IMR-90 (cell line): ENCODE measurements at regions not wholly inside any gene's neighbourhood (a gene's known extent, or its start where the extent isn't known, plus 50 kb on each side); places are given as distances from the start of the nearest gene placed in this dataset.
"Not testable (repeated sequence)": the region's sequence is repeated elsewhere in the genome, so short reads cannot be mapped to it uniquely, and the experiment has no call there.

Experiments used
- ATAC-seq: fragments of 200-7000 bp; cut with Tn5 transposase; 2 replicates; pipeline ENCODE4 v1.9.1; 2020; ENCODE audit warnings: low read depth, mild to moderate bottlenecking, moderate library complexity
- BruUV-seq: library from RNA; stranded (reverse); fragments of 400-500 nt; replicated peaks from 2 replicates; lab custom pipeline; 2021; lab: Mats Ljungman, UMichigan
- CTCF ChIA-PET: fragments of 300-600 bp; formaldehyde crosslinking; extraction: SDS; loops from one replicate; lab custom pipeline; 2021; ENCODE audit warnings: antibody characterized with exemption; lab: Yijun Ruan, JAX
- POLR2A ChIA-PET: fragments of 300-600 bp; sonication (Branson Sonifier 250); formaldehyde crosslinking; loops from one replicate; lab custom pipeline; 2022; ENCODE audit warnings: antibody characterized with exemption; ENCODE audit not compliant: unreplicated experiment; lab: Charles Lee
- DNase-seq: peaks from one replicate; pipeline ENCODE4 v3.0.0; 2013
- H2AFZ ChIP-seq: replicated peaks from 2 replicates; pipeline ENCODE3; 2013; ENCODE audit warnings: low read length, mild to moderate bottlenecking; ENCODE audit not compliant: poor library complexity
- H2AK5ac ChIP-seq: 2 replicates; pipeline ENCODE4 v1.6.1; 2013; ENCODE audit warnings: low read depth, low read length, inconsistent platforms
- H2AK9ac ChIP-seq: replicated peaks from 2 replicates; pipeline ENCODE3; 2013; ENCODE audit warnings: mild to moderate bottlenecking, low read depth, low read length, moderate library complexity; ENCODE audit not compliant: poor library complexity
- H2BK120ac ChIP-seq: 2 replicates; pipeline ENCODE4 v1.6.1; 2013; ENCODE audit warnings: low read depth, low read length, inconsistent platforms
- H2BK15ac ChIP-seq: 3 replicates; pipeline ENCODE4 v1.6.1; 2013; ENCODE audit warnings: low read depth, low read length, inconsistent platforms
- H2BK20ac ChIP-seq: 2 replicates; pipeline ENCODE4 v1.6.1; 2013; ENCODE audit warnings: low read depth, mild to moderate bottlenecking, inconsistent platforms, low read length, moderate library complexity
- H2BK5ac ChIP-seq: 2 replicates; pipeline ENCODE4 v1.6.1; 2013; ENCODE audit warnings: mild to moderate bottlenecking, low read depth, low read length, inconsistent platforms; ENCODE audit not compliant: poor library complexity, severe bottlenecking
- H3K14ac ChIP-seq: replicated peaks from 2 replicates; pipeline ENCODE4 v1.6.1; 2013; ENCODE audit warnings: low read depth, low read length, inconsistent platforms
- H3K18ac ChIP-seq: 2 replicates; pipeline ENCODE4 v1.6.1; 2013; ENCODE audit warnings: low read depth, low read length, control low read depth
- H3K23ac ChIP-seq: 2 replicates; pipeline ENCODE4 v1.6.1; 2013; ENCODE audit warnings: low read depth, low read length, inconsistent platforms
- H3K27ac ChIP-seq: 2 replicates; pipeline ENCODE4 v1.5.1; 2013; ENCODE audit warnings: mild to moderate bottlenecking, control low read depth, low read length; ENCODE audit not compliant: insufficient read depth
- H3K27me3 ChIP-seq: 2 replicates; pipeline ENCODE4 v1.6.1; 2013; ENCODE audit warnings: low read length; ENCODE audit not compliant: control insufficient read depth, insufficient read depth
- H3K36me3 ChIP-seq: 2 replicates; pipeline ENCODE4 v1.6.1; 2013; ENCODE audit warnings: low read length, mixed read lengths; ENCODE audit not compliant: control insufficient read depth, insufficient read depth
- H3K4ac ChIP-seq: 2 replicates; pipeline ENCODE4 v1.6.1; 2013; ENCODE audit warnings: low read depth, low read length, inconsistent platforms
- H3K4me1 ChIP-seq: 2 replicates; pipeline ENCODE4 v1.6.1; 2013; ENCODE audit warnings: low read length, mixed read lengths; ENCODE audit not compliant: control insufficient read depth, insufficient read depth
- H3K4me2 ChIP-seq: 2 replicates; pipeline ENCODE4 v1.6.1; 2013; ENCODE audit warnings: low read depth, mild to moderate bottlenecking, control low read depth, low read length, moderate library complexity
- H3K4me3 ChIP-seq: 2 replicates; pipeline ENCODE4 v1.5.1; 2013; ENCODE audit warnings: low read depth, mild to moderate bottlenecking, control low read depth, low read length, moderate library complexity; ENCODE audit not compliant: insufficient read depth
- H3K56ac ChIP-seq: 2 replicates; pipeline ENCODE4 v1.6.1; 2013; ENCODE audit warnings: low read length, inconsistent platforms; ENCODE audit not compliant: insufficient read depth; ENCODE audit errors: extremely low read depth
- H3K79me1 ChIP-seq, 2 experiments: 2 replicates each; pipeline ENCODE4 v1.6.1; 2013; ENCODE audit warnings: low read length in 2 of 2, inconsistent platforms in 1 of 2, low read depth in 1 of 2
- H3K9ac ChIP-seq: 2 replicates; pipeline ENCODE4 v1.6.1; 2013; ENCODE audit warnings: low read depth, low read length, control low read depth
- H3K9me1 ChIP-seq: 2 replicates; pipeline ENCODE4 v1.6.1; 2013; ENCODE audit warnings: low read length, inconsistent platforms; ENCODE audit not compliant: insufficient read depth
- H3K9me3 ChIP-seq: 2 replicates; pipeline ENCODE4 v1.6.1; 2013; ENCODE audit warnings: low read length; ENCODE audit not compliant: control insufficient read depth, insufficient read depth
- H4K20me1 ChIP-seq: 2 replicates; pipeline ENCODE4 v1.6.1; 2013; ENCODE audit warnings: low read length, inconsistent platforms; ENCODE audit not compliant: insufficient read depth
- H4K5ac ChIP-seq: 2 replicates; pipeline ENCODE4 v1.6.1; 2013; ENCODE audit warnings: mild to moderate bottlenecking, low read depth, low read length, control low read depth
- H4K8ac ChIP-seq, 2 experiments: 2 replicates each; pipeline ENCODE4 v1.6.1; 2013; ENCODE audit warnings: low read depth in 2 of 2, low read length in 2 of 2, control low read depth in 1 of 2, inconsistent platforms in 1 of 2
- H4K91ac ChIP-seq: 2 replicates; pipeline ENCODE4 v1.6.1; 2013; ENCODE audit warnings: low read depth, low read length, inconsistent platforms; ENCODE audit not compliant: insufficient read depth
- MAFK ChIP-seq: IDR thresholded peaks from 2 replicates; pipeline ENCODE4 v1.6.1; 2012; ENCODE audit warnings: low read depth, low read length, improper control_type of control experiment
- WGBS, 2 experiments: methylation state at CpG; one replicate each; pipeline versions ENCODE4 v1.1.5 to v1.1.7; 2013; ENCODE audit warnings: missing lambda C conversion rate in 2 of 2; ENCODE audit not compliant: insufficient read length in 1 of 2; ENCODE audit errors: extremely low coverage in 2 of 2; 5-methylcytosine and 5-hydroxymethylcytosine counted together
- dilution Hi-C: fragments of 300-500 bp; cut with HindIII; formaldehyde crosslinking; loops from one replicate; pipeline ENCODE4 v1.14.3; 2018; ENCODE audit warnings: low sequenced_read_pairs; ENCODE audit not compliant: unreplicated experiment
- in situ Hi-C: fragments of 300-500 bp; cut with MboI; formaldehyde crosslinking; loops from 3 replicates; pipeline ENCODE4 v1.14.3; 2019; ENCODE audit warnings: low sequenced_read_pairs, inconsistent platforms, mixed read lengths
- intact Hi-C: fragments of 100-400 bp; cut with micrococcal nuclease; formaldehyde crosslinking; loops from 2 replicates; pipeline ENCODE4 v1.10.0; 2022
- TF ChIP-seq, protein P1 (sequence below): fragments of 150-350 bp; IDR thresholded peaks from 2 replicates; pipeline ENCODE4 v1.6.1; 2017; ENCODE audit warnings: mild to moderate bottlenecking, antibody characterized with exemption, low read length, low read depth

DNA sequence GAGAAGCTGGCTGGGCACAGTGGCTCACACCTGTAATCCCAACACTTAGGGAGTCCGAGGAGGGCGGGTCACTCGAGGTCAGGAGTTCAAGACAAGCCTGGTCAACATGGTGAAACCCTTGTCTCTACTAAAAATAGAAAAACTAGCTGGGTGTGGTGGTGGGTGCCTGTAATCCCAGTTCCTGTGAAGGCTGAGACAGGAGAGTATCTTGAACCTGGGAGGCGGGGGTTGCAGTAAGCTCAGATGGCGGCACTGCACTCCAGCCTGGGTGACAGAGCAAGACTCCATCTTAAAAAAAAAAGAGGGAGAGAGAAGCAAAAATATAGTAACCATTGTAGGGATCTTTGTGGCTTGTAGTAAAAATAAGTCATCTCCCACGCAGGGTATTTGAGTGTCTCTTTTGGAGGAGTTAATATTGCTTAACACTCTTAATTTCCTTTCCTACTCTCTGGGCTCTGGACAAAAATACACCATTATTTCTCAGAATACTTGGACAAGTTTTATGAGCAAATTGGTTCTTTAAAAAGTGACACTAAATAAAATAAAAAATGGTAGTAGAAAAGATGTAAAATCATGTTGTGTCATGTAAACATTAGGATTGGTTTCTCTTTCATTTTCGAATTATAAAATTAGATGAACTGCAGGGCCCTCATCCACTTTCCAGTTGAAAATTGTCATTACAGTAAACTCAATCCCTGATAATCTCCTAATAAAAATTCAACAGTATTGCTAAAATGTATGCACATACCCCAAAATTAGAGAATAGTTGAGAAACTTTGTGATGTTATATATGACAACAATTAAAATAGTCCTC is 61.1 kb upstream of the C12orf71 start (continued):
- TF ChIP-seq, protein P1, sequence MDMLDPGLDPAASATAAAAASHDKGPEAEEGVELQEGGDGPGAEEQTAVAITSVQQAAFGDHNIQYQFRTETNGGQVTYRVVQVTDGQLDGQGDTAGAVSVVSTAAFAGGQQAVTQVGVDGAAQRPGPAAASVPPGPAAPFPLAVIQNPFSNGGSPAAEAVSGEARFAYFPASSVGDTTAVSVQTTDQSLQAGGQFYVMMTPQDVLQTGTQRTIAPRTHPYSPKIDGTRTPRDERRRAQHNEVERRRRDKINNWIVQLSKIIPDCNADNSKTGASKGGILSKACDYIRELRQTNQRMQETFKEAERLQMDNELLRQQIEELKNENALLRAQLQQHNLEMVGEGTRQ, result no peak
- TF ChIP-seq MAFK, result no peak

DNA sequence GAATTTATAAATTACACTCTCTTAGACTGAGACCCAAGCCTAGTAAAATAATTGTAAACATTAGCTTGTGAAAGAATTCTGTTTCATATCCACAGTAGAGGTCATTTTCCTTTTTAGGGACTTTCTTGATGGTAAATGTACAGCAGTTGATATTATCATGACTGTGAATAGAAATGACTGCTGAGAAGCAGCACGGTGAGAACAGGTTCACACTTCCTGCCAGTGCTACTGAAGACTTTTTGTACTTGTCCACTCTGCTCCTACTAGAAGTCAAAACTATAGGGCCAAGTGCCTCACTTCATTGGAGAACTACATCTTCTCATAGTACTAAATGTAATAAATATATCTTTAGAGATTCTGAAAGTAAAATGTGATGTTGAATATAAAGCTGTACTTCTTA is 63.3 kb upstream of the C12orf71 start:
- CTCF ChIA-PET, H2AK9ac ChIP-seq, H3K4ac ChIP-seq, H3K23ac ChIP-seq, H2AK5ac ChIP-seq, H3K79me1 ChIP-seq, H2BK120ac ChIP-seq, H2BK20ac ChIP-seq, H3K4me2 ChIP-seq, H4K20me1 ChIP-seq, ATAC-seq, DNase-seq, H3K56ac ChIP-seq, H2AFZ ChIP-seq, H2BK5ac ChIP-seq, H3K9me1 ChIP-seq, H3K14ac ChIP-seq, H3K4me3 ChIP-seq, H3K9ac ChIP-seq, in situ Hi-C loops, H3K36me3 ChIP-seq, H4K91ac ChIP-seq, intact Hi-C loops, H4K8ac ChIP-seq, H3K27ac ChIP-seq, H3K18ac ChIP-seq, H2BK15ac ChIP-seq, H3K4me1 ChIP-seq, H3K9me3 ChIP-seq, dilution Hi-C loops, BruUV-seq, H3K27me3 ChIP-seq, H4K5ac ChIP-seq: not testable (repeated sequence)
- WGBS, 2 experiments, result no CpG with 5 or more reads among the region's 1 CpG
- POLR2A ChIA-PET, result interaction anchor here (0.7 kb wide), 1 partner anchor 120 kb away, joined by 3 read pairs; no protein-coding TSS in a partner anchor
